HG02938 (cell line): ENCODE measurements at regions not wholly inside any gene's neighbourhood (a gene's known extent, or its start where the extent isn't known, plus 50 kb on each side); places are given as distances from the start of the nearest gene placed in this dataset.

ENCODE experiments used
- ATAC-seq: cut with Tn5 transposase; IDR thresholded peaks from one replicate; pipeline ENCODE4 v1.9.1; 2021; ENCODE audit warnings: mild to moderate bottlenecking, moderate library complexity; ENCODE audit not compliant: unreplicated experiment

DNA sequence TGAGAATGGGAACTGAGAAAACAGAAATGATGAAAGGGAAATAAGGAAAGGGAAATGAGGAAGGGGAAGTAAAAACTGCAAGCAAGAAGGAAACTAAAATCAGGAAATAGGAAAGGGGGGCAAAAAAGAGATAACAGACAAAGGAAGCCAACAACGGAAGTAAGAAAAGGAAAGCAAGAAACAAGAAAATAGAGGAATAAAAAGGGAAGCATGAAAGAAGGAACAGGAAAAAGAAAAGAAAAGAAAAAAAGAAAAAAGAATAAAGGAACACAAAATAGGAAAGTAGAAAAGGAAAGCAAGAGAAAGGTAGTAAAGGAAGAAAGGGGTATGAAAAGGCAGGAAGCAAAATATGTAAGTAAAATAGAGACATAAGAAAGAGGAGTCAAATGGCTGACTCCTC lies 241.2 kb upstream of the NCKAP5 start:
- no peak for ATAC-seq

GRCh38 chr2:133810559-133810958 lies 242.3 kb upstream of the NCKAP5 start:
- no peak for ATAC-seq

- no peak for ATAC-seq
Measured at GRCh38 chr2:133811409-133812125, 243.3 kb upstream of the NCKAP5 start.

GRCh38 chr2:133812826-133813617 lies 244.8 kb upstream of the NCKAP5 start:
- ATAC-seq, result no peak

DNA sequence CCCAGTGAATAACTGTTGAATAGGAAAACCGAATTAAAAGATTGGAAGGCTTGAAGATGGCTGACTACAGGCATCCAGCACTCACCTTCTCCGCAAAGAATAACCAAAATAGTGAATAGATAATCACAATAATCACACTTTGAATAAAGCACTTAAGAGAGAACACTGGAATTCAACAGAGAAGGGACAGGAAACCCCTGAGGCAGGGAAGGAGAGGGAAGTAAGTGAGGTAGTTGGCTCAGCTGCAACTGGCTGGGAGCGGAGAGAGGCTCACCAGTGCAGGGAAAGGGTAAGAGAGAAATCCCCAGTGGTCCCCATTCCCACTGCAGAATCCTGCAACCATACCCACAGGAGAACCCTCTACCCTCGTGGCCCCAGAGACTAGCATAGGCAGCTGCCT lies 246.6 kb upstream of the NCKAP5 start:
- ATAC-seq, result no peak

- ATAC-seq, result no peak
Measured at GRCh38 chr2:133816037-133816436, 247.8 kb upstream of the NCKAP5 start.

GRCh38 chr2:133817680-133818566 lies 249.7 kb upstream of the NCKAP5 start:
- no peak for ATAC-seq

DNA sequence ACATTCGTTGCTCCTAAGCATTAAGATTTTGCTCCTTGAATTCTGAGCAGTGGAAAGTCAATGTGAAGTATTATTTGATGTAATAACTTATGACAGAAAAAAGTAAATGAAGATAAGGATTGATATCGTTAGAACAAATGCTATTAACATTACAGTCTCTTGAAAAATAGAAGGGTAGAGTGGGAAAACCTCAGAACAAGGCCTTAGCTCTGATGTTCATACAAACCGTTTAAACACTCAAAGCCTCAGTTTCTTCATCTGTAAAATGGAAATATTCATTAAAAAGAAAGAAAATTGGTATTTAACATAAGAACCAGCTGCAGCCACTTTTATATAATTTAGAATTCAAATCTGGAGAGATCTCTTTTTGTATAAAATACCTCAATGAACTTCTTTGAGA lies 250.4 kb upstream of the NCKAP5 start:
- no peak for ATAC-seq

- no peak for ATAC-seq
Measured at GRCh38 chr2:133819906-133820305, 251.6 kb upstream of the NCKAP5 start.

DNA sequence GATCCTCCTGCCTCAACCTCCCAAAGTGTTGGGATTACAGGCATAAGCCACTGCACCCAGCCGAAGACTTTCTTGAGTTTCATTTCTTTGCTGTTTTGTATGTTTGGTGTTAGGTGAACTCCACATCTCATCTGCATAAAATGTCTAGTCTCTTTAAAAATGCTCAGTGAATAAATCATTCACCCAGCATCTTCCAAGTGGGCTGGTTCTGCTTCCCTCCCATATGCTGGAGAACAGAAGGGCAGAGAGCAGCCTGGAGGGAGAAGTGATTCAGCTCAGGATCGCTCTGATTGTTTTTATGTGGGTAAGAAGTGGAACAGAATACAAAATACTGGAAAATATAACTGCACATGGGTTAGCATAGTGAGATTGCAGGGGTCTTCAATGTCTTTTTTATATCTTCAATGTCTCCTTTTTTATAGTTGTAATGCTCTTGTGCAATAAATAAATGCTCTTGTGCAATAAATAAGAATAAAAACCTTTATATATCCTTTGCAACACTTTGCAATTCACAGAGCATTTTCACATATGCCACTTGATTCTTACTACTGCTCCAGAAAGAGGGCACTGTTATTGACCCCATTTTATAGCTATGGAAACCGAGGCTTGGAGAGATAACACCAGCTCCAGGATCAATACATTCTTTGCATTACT lies 253.0 kb upstream of the NCKAP5 start:
- no peak for ATAC-seq

DNA sequence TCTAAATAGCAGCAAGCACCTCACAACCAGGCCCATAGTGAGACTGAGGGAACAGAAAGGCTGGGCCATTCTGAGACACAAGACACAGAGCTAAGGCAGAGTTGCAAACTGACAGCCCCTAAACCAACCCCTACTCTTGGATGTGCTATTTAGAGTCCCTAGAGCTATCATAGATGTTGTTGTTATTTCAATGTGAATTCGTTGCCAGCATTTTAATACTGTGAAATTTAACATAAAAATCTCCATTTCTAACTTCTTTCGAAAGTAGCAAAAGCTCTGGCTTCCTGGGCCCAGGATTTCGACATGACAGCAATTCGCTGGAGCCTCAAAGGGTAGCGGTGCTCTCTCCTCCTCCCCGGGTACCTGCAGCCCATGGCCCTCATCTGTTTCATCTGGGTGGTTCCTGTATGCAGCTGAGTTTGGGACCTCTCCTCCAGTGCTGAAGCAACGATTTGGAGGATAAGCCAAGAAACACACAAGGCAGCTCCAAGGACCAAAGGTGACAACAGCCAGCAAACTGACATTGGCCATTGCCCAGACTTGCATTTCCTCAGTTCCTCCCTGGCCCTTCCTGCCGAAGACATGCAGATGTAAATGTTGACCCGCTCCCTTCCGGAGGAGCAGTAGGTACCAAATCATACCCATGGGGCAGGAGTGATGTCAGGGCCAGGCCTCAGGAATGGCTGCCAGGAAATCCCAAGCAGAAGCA lies 254.4 kb upstream of the NCKAP5 start:
- no peak for ATAC-seq

- ATAC-seq, result no peak
Measured at GRCh38 chr2:133823226-133823550, 254.9 kb upstream of the NCKAP5 start.

DNA sequence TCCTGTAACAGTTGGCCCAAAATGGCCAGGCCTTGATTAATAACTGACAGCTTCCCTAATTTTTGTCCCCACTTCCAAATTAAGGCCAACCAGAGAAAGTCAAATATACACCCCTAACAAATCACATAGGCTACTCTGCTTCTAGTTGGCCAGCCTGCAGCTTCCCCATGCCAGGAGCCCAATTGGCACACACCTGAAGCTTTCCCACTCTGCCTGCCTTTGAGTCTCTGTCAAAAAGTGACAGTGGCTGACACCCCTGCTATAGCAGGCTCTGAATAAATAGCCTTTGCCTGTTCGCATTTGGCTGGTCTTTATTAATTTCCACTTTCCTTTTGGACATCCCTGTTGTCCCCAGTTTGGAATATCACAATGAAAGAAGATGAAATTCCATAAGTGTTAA lies 256.6 kb upstream of the NCKAP5 start:
- ATAC-seq, result no peak

DNA sequence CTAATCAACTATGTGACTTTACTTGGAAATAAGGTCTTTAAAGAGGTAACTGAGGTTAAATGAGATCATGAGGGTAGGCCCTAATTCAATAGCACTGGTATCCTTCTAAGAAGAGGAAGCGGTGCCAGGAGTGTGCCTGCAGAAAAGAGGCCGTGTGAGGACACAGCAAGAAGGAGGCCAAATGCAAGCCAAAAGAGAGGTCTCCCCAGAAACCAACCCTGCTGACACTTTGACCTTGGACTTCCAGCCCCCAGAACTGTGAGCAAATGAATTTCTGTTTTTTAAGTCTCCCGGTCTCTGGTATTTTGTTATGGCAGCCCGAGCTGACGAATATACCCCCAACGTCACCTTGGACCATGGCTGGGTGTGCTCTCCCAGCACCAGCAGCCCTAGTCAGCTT lies 257.5 kb upstream of the NCKAP5 start:
- ATAC-seq, result no peak

DNA sequence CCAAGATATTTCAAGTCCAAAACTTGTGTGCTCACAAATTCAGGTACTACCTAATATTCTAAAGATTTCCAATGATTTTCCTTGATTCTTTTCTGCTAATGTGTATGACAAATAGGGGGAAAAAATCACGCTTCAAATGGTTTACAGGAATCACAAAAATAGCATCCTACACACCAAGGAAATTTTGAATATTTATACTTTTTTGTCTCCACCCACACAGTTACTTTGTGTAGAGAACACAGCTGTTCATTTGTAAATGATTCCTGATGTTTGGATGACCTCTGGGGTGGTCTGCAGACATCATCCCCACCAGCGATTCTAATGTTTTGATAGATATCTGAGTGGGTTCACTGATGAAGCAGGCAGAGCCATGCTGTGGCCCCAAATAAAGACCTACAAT lies 260.6 kb upstream of the NCKAP5 start:
- ATAC-seq, result no peak

DNA sequence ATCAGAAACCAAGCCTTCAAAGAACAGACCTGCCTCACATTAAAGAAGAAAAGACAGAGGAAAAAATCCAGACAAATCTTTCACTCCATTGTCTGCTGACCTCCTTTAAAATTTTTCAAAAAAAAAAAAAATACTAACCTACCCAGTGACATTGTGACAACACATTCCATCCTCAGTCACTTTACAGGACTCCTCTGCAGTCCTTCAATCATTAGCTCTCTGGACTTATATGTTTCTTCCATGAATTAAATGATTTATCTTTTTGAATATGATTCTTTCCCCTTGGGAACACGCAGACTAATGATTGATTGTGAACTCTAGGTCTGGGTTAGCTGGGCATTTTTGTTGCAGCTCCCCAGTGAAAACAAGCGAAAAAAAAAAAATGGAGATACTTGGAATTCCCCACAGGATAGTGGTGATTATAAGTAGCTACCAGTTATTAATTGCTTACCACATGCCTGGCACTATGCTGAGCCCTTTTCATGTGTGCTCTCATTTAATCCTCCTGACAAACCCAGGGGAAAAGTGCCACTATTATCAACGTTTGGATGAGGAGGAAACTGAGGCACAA lies 261.3 kb upstream of the NCKAP5 start:
- ATAC-seq, result no peak

GRCh38 chr2:133833746-133834145 lies 265.5 kb upstream of the NCKAP5 start:
- ATAC-seq, result no peak

DNA sequence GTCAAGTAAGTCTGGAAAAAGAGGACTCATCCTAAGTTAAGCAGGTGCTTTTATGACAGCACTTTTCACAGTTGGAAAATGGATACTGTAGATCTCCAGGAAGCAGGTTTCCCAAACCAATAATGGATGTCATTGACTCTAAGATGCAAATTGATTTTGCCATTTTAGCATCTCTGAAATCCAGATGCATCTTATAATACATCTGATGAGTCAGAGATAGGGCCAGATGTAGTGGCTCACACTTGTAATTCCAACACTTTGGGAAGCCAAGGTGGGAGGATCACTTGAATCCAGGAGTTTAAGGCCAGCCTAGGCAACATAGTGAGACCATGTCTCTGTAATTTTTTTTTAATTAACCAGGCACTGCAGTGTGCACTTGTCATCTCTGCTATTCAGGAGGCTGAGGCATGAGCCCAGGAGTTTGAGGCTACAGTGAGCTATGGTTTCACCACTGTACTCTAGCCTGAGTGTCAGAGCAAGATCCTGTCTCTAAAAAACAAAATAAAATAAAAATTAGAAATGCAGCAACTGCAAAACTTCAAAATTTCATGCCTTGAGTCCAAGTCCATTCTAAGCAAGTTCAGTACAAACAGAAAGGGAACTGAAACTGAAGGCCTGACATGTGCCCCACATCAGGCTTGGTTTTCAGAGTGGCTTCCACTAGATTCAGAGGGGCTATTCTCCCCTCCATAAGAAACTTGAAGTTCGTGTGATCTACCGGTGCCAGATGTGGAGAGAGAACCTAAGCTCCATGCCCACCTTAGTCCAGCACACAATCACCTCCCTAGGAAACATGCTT lies 267.8 kb upstream of the NCKAP5 start:
- ATAC-seq, result peak; percentile 52

- no peak for ATAC-seq
Measured at GRCh38 chr2:133836691-133837345, 268.6 kb upstream of the NCKAP5 start.
